Stimulated activated CD8-positive, alpha-beta memory T cell treated with anti-CD3 and anti-CD28 coated beads, Interleukin-7, amount 100 ng/mL, for 48 hours (primary cell): ENCODE measurements at regions not wholly inside any gene's neighbourhood (a gene's known extent, or its start where the extent isn't known, plus 50 kb on each side); places are given as distances from the start of the nearest gene placed in this dataset.

ENCODE experiments used
- DNase-seq, 2 donors: peaks; one replicate each; pipeline ENCODE4 v3.0.0-alpha.2; 2020; ENCODE audit warnings: low read depth in 1 of 2; ENCODE audit errors: extremely low read depth in 1 of 2

GRCh38 chr18:41703744-41704530 lies 251.1 kb upstream of the PIK3C3 start:
- no peak for DNase-seq

- no peak for DNase-seq
Observed at GRCh38 chr18:41700416-41700815, 254.6 kb upstream of the PIK3C3 start.

- DNase-seq: no peak
Observed at GRCh38 chr18:41695441-41695840, 259.6 kb upstream of the PIK3C3 start.

GRCh38 chr18:41693008-41693407 lies 262.0 kb upstream of the PIK3C3 start:
- no peak for DNase-seq

- no peak for DNase-seq
Observed at GRCh38 chr18:41690332-41691127, 264.5 kb upstream of the PIK3C3 start.

- DNase-seq: no peak
Observed at GRCh38 chr18:41687138-41687537, 267.9 kb upstream of the PIK3C3 start.

GRCh38 chr18:41681138-41681880 lies 273.7 kb upstream of the PIK3C3 start:
- no peak for DNase-seq

- no peak for DNase-seq
Observed at GRCh38 chr18:41674506-41674905, 280.5 kb upstream of the PIK3C3 start.

GRCh38 chr18:41666231-41666630 lies 288.8 kb upstream of the PIK3C3 start:
- no peak for DNase-seq

GRCh38 chr18:41665210-41665609 lies 289.8 kb upstream of the PIK3C3 start:
- no peak for DNase-seq

- no peak for DNase-seq
Observed at GRCh38 chr18:41660654-41661053, 294.4 kb upstream of the PIK3C3 start.

GRCh38 chr18:41659438-41660130 lies 295.4 kb upstream of the PIK3C3 start:
- no peak for DNase-seq

GRCh38 chr18:41657189-41657588 lies 297.8 kb upstream of the PIK3C3 start:
- no peak for DNase-seq

- DNase-seq: no peak
Observed at GRCh38 chr18:41655074-41655473, 300.0 kb upstream of the PIK3C3 start.

- no peak for DNase-seq
Observed at GRCh38 chr18:41647914-41648313, 307.1 kb upstream of the PIK3C3 start.

- DNase-seq: no peak
Observed at GRCh38 chr18:41646915-41647620, 308.0 kb upstream of the PIK3C3 start.

- no peak for DNase-seq
Observed at GRCh38 chr18:41645589-41646360, 309.3 kb upstream of the PIK3C3 start.

GRCh38 chr18:41644466-41644865 lies 310.6 kb upstream of the PIK3C3 start:
- DNase-seq: no peak

GRCh38 chr18:41643427-41643826 lies 311.6 kb upstream of the PIK3C3 start:
- DNase-seq: no peak

- DNase-seq: no peak
Observed at GRCh38 chr18:41642756-41643155, 312.3 kb upstream of the PIK3C3 start.
